H1 (cell line): ENCODE measurements at regions not wholly inside any gene's neighbourhood (a gene's known extent, or its start where the extent isn't known, plus 50 kb on each side); places are given as distances from the start of the nearest gene placed in this dataset.

Experiments
- CTCF ChIP-seq, 3 experiments: IDR thresholded peaks; 1 replicate in 2 of 3; 2 replicates in 1 of 3; pipeline versions ENCODE4 v1.5.1 to v1.6.1; 2011; ENCODE audit warnings: low read length in 3 of 3, mild to moderate bottlenecking in 3 of 3, inconsistent platforms in 2 of 3, low read depth in 1 of 3, moderate library complexity in 1 of 3; ENCODE audit not compliant: insufficient read depth in 1 of 3; ENCODE audit errors: control extremely low read depth in 1 of 3
- GTF2F1 ChIP-seq: IDR thresholded peaks from 2 replicates; pipeline ENCODE4 v1.6.1; 2012; ENCODE audit warnings: low read depth, low read length, improper control_type of control experiment, borderline replicate concordance
- POU5F1 ChIP-seq: IDR thresholded peaks from 2 replicates; pipeline ENCODE4 v1.6.1; 2011; ENCODE audit warnings: low read depth, mild to moderate bottlenecking, low read length, moderate library complexity
- YY1 ChIP-seq: IDR thresholded peaks from 2 replicates; pipeline ENCODE4 v1.6.1; 2011; ENCODE audit warnings: low read depth, mild to moderate bottlenecking, low read length

GRCh38 chr2:150557020-150557600, 69.6 kb upstream of the RND3 start (continued):
- TF ChIP-seq CTCF (IDR thresholded peaks at IDR 0.05; ENCODE audit: control extremely low read depth in 1 of 3, insufficient read depth in 1 of 3, low read depth in 1 of 3, low read length in 3 of 3) (no peak), YY1 (no peak), GTF2F1 (no peak), POU5F1 (no peak)
